Transverse colon (tissue), 4 donors: ENCODE measurements at regions not wholly inside any gene's neighbourhood (a gene's known extent, or its start where the extent isn't known, plus 50 kb on each side); places are given as distances from the start of the nearest gene placed in this dataset.

ENCODE experiments used
- DNase-seq: peaks from one replicate; pipeline ENCODE4 v3.0.0-alpha.2; 2019
- H3K27ac ChIP-seq, 4 donors: fragments of 200-600 bp; sonication (generic); 2 replicates each; pipeline ENCODE4 v1.5.1; 2016 to 2018; ENCODE audit warnings: inconsistent platforms in 4 of 4
- H3K27me3 ChIP-seq: fragments of 200-600 bp; sonication (generic); 2 replicates; pipeline ENCODE4 v1.5.1; 2017; ENCODE audit warnings: inconsistent platforms
- H3K36me3 ChIP-seq, 4 donors: fragments of 200-600 bp; sonication (generic); 2 replicates each; pipeline ENCODE4 v1.5.1; 2017 to 2019; ENCODE audit warnings: inconsistent platforms in 4 of 4
- H3K4me1 ChIP-seq, 4 donors: fragments of 200-600 bp; sonication (generic); 2 replicates each; pipeline ENCODE4 v1.5.1; 2017 to 2020; ENCODE audit warnings: inconsistent platforms in 4 of 4
- H3K4me3 ChIP-seq, 4 donors: fragments of 200-600 bp; sonication (generic); 1 replicate in 1 of 4; 2 replicates in 3 of 4; pipeline versions ENCODE4 v1.5.1 to v1.6.1; 2017 to 2019; ENCODE audit warnings: inconsistent platforms in 4 of 4
- H3K9me3 ChIP-seq, 2 donors: fragments of 200-600 bp; sonication (generic); 2 replicates each; pipeline ENCODE4 v1.5.1; 2017 to 2019; ENCODE audit warnings: inconsistent platforms in 2 of 2
- CTCF ChIP-seq, 5 experiments: fragments of 200-600 bp in 3 of 5; fragments of 450-650 bp in 2 of 5; sonication (generic) in 3 of 5; IDR thresholded peaks; 1 replicate in 2 of 5; 2 replicates in 3 of 5; pipeline ENCODE4 v1.5.1; 2016 to 2017; ENCODE audit warnings: antibody characterized with exemption in 5 of 5, inconsistent platforms in 3 of 5, mild to moderate bottlenecking in 2 of 5, moderate library complexity in 1 of 5
- EP300 ChIP-seq: sonication (generic); formaldehyde crosslinking; IDR thresholded peaks from one replicate; pipeline ENCODE4 v1.6.1; 2017; ENCODE audit warnings: antibody characterized with exemption, low read depth
- POLR2A ChIP-seq: fragments of 450-650 bp; IDR thresholded peaks from one replicate; pipeline ENCODE4 v1.6.1; 2016; ENCODE audit warnings: antibody characterized with exemption, mild to moderate bottlenecking, moderate library complexity
- POLR2AphosphoS5 ChIP-seq, 3 donors: sonication (generic); formaldehyde crosslinking; IDR thresholded peaks; one replicate each; pipeline ENCODE4 v1.6.1; 2016; ENCODE audit warnings: antibody characterized with exemption in 3 of 3
- WGBS, 2 donors: methylation state at CpG; one replicate each; pipeline ENCODE4 v1.1.5; 2018; ENCODE audit warnings: low coverage in 1 of 2; 5-methylcytosine and 5-hydroxymethylcytosine counted together
- in situ Hi-C, 4 donors: fragments of 200-750 bp; cut with MboI; loops; one replicate each; pipeline versions ENCODE4 v1.15.0 to v1.15.1; 2017; ENCODE audit warnings: low sequenced_read_pairs in 3 of 4, low pct_ligation_motif_present in 1 of 4, low pct_unique_long_range_greater_than_20kb in 1 of 4
- intact Hi-C: fragments of 100-400 bp; cut with DNase I; formaldehyde crosslinking; loops from one replicate; pipeline ENCODE4 v1.15.1; 2023; ENCODE audit warnings: low total_unique reads

- no peaks in the 10 kb centered on the region for H3K36me3 ChIP-seq
- in situ Hi-C loops (no loop called here), intact Hi-C loops (no loop called here)
- no peak overlapping the region for H3K27ac ChIP-seq
- TF ChIP-seq POLR2A (no peak), CTCF (IDR thresholded peaks at IDR 0.05) (no peak), EP300 (no peak), POLR2AphosphoS5 (IDR thresholded peaks at IDR 0.05) (no peak)
- no peaks in the 10 kb centered on the region for H3K4me1 ChIP-seq
- no peaks in the 10 kb centered on the region for H3K27me3 ChIP-seq
- WGBS, 2 donors = 63% methylated on average over 1 of the region's 1 CpG; no CpG with 5 or more reads in 1 of the 2 donors
- H3K4me3 ChIP-seq = no peak overlapping the region
- DNase-seq = no peak
- H3K9me3 ChIP-seq = no peaks in the 10 kb centered on the region
Observed at GRCh38 chr20:11090751-11091150, 417.0 kb upstream of the JAG1 start.

GRCh38 chr20:11091511-11091910 lies 417.7 kb upstream of the JAG1 start:
- in situ Hi-C loops = no loop called here
- no peak for TF ChIP-seq CTCF (IDR thresholded peaks at IDR 0.05)
- no peak for TF ChIP-seq POLR2A
- TF ChIP-seq POLR2AphosphoS5 (IDR thresholded peaks at IDR 0.05) = no peak
- TF ChIP-seq EP300 = no peak
- no peaks in the 10 kb centered on the region for H3K4me1 ChIP-seq

GRCh38 chr20:11092151-11092550 lies 418.4 kb upstream of the JAG1 start:
- WGBS, 2 donors = 88 to 93% methylated on average over 1 of the region's 1 CpG
- intact Hi-C loops = no loop called here
- Histone ChIP-seq H3K4me1 (no peaks in the 10 kb centered on the region), H3K9me3 (no peaks in the 10 kb centered on the region), H3K4me3 (no peak overlapping the region), H3K27me3 (no peaks in the 10 kb centered on the region), H3K36me3 (no peaks in the 10 kb centered on the region), H3K27ac (no peak overlapping the region)
- in situ Hi-C loops = no loop called here
- DNase-seq = no peak
- TF ChIP-seq EP300 (no peak), POLR2AphosphoS5 (IDR thresholded peaks at IDR 0.05) (no peak), POLR2A (no peak), CTCF (IDR thresholded peaks at IDR 0.05) (no peak)

More at GRCh38 chr20:11091511-11091910, 417.7 kb upstream of the JAG1 start:
- Histone ChIP-seq H3K36me3 (no peaks in the 10 kb centered on the region), H3K9me3 (no peaks in the 10 kb centered on the region), H3K27ac (no peak overlapping the region), H3K4me3 (no peak overlapping the region), H3K27me3 (no peaks in the 10 kb centered on the region)
- DNase-seq = no peak
- intact Hi-C loops = no loop called here
- WGBS, 2 donors = 63 to 84% methylated on average over 1 of the region's 1 CpG

GRCh38 chr20:11094196-11094595 lies 420.4 kb upstream of the JAG1 start:
- 70 to 82% methylated on average over 1 of the region's 1 CpG for WGBS, 2 donors
- H3K27ac ChIP-seq = no peak overlapping the region
- H3K4me1 ChIP-seq = no peaks in the 10 kb centered on the region
- intact Hi-C loops = no loop called here
- H3K27me3 ChIP-seq = no peaks in the 10 kb centered on the region
- in situ Hi-C loops = no loop called here
- TF ChIP-seq POLR2A = no peak
- no peak for TF ChIP-seq EP300
- no peak for TF ChIP-seq CTCF (IDR thresholded peaks at IDR 0.05)
- no peak for TF ChIP-seq POLR2AphosphoS5 (IDR thresholded peaks at IDR 0.05)
- no peak for DNase-seq
- H3K4me3 ChIP-seq = no peak overlapping the region
- H3K9me3 ChIP-seq = no peaks in the 10 kb centered on the region
- no peaks in the 10 kb centered on the region for H3K36me3 ChIP-seq
